BJ (cell line): ENCODE measurements at regions not wholly inside any gene's neighbourhood (a gene's known extent, or its start where the extent isn't known, plus 50 kb on each side); places are given as distances from the start of the nearest gene placed in this dataset.

Experiments
- CTCF ChIA-PET: fragments of 350-600 bp; formaldehyde crosslinking; extraction: SDS; loops from one replicate; lab custom pipeline; 2021; ENCODE audit warnings: antibody characterized with exemption, inconsistent platforms; lab: Yijun Ruan, JAX
- POLR2A ChIA-PET: fragments of 300-600 bp; sonication (Branson Sonifier 250); formaldehyde crosslinking; extraction: SDS; loops from one replicate; lab custom pipeline; 2021; ENCODE audit warnings: antibody characterized with exemption; lab: Charles Lee
- DNase-seq: peaks from one replicate; pipeline ENCODE4 v3.0.0-alpha.2; 2011; ENCODE audit warnings: low read depth
- H3K27me3 ChIP-seq: 2 replicates; pipeline ENCODE4 v1.6.0; 2011; ENCODE audit warnings: low read length; ENCODE audit not compliant: control insufficient read depth, insufficient read depth
- H3K36me3 ChIP-seq: 2 replicates; pipeline ENCODE4 v1.5.1; 2011; ENCODE audit warnings: low read length; ENCODE audit not compliant: control insufficient read depth, insufficient read depth
- H3K4me3 ChIP-seq: 2 replicates; pipeline ENCODE4 v1.5.1; 2011; ENCODE audit warnings: low read depth, mild to moderate bottlenecking, control low read depth, low read length
- TF ChIP-seq, protein P1 (sequence below): IDR thresholded peaks from 2 replicates; pipeline ENCODE4 v1.5.1; 2011; ENCODE audit warnings: low read depth, mild to moderate bottlenecking, control low read depth, inconsistent platforms, low read length, moderate library complexity; ENCODE audit not compliant: insufficient read depth

DNA sequence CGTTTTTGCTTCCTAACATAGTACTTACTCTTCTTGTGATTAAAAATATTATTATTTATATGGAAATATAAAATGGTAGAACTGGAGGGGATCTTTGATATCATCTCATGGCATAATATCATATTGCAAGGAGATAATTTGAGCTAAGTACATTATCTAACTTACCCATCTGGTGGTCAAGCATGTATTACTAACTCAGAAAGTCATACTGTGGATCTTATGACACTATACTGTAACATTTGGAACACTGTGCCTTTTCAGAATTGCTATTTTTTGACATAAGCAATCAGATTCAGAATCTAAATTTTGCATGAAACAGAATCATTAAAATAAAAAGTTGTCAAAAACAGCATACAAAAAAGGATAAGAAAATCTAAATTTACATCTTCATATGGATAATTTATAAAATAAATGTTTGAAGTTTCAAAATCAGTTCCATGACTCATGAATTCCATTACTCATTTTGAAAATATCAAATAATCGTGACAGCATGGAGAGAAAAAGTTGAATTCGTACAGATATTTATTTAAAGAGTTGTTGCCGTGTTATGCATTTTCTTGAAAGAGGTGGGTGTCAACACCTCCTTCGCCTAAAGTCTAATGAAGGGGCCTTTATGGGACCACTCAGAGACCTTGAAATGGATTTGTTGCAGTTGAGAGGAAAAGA lies 928.1 kb downstream of the PDHA2 start:
- ChIA-PET POLR2A (no interaction called here), CTCF (no interaction called here)
- H3K4me3 ChIP-seq: no peak overlapping the region
- TF ChIP-seq, protein P1, sequence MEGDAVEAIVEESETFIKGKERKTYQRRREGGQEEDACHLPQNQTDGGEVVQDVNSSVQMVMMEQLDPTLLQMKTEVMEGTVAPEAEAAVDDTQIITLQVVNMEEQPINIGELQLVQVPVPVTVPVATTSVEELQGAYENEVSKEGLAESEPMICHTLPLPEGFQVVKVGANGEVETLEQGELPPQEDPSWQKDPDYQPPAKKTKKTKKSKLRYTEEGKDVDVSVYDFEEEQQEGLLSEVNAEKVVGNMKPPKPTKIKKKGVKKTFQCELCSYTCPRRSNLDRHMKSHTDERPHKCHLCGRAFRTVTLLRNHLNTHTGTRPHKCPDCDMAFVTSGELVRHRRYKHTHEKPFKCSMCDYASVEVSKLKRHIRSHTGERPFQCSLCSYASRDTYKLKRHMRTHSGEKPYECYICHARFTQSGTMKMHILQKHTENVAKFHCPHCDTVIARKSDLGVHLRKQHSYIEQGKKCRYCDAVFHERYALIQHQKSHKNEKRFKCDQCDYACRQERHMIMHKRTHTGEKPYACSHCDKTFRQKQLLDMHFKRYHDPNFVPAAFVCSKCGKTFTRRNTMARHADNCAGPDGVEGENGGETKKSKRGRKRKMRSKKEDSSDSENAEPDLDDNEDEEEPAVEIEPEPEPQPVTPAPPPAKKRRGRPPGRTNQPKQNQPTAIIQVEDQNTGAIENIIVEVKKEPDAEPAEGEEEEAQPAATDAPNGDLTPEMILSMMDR: no peak
- no peak for DNase-seq
- H3K27me3 ChIP-seq: no peaks in the 10 kb centered on the region
- no peaks in the 10 kb centered on the region for H3K36me3 ChIP-seq

GRCh38 chr4:96775501-96775900 lies 935.6 kb downstream of the PDHA2 start:
- TF ChIP-seq, protein P1: no peak
- no peak for DNase-seq
- POLR2A ChIA-PET: no interaction called here
- H3K27me3 ChIP-seq: no peaks in the 10 kb centered on the region
- no peaks in the 10 kb centered on the region for H3K36me3 ChIP-seq
- no peak overlapping the region for H3K4me3 ChIP-seq
- CTCF ChIA-PET: interaction anchor here (0.5 kb wide), 1 partner anchor 16 kb away, joined by 3 read pairs; no protein-coding TSS in a partner anchor

GRCh38 chr4:96776920-96777527 lies 937.1 kb downstream of the PDHA2 start:
- no peaks in the 10 kb centered on the region for H3K27me3 ChIP-seq
- POLR2A ChIA-PET: no interaction called here
- no peak for DNase-seq
- H3K36me3 ChIP-seq: no peaks in the 10 kb centered on the region
- CTCF ChIA-PET: no interaction called here
- H3K4me3 ChIP-seq: no peak overlapping the region
- TF ChIP-seq, protein P1: no peak

DNA sequence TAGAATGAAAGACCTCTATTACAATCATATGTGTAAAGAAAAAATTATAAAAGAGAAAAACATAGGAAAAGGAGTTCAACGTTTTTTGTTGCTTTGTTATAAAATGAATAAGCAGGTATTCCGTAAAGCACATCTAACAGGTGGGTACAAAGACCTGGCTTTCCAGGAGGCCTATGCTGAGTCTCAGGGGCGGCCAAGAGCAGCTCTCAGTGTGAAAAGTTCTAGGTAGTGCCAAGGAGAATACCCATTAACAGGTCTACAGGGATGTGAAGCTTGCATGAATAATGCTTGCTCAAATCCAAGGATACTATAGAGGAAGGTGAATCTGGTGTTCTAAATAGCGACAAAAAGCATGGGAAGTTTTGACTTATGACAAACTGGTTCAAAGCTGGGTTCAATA lies 944.4 kb downstream of the PDHA2 start:
- no peak overlapping the region for H3K4me3 ChIP-seq
- H3K36me3 ChIP-seq: no peaks in the 10 kb centered on the region
- ChIA-PET CTCF (no interaction called here), POLR2A (no interaction called here)
- TF ChIP-seq, protein P1: no peak
- DNase-seq: no peak
- no peaks in the 10 kb centered on the region for H3K27me3 ChIP-seq

DNA sequence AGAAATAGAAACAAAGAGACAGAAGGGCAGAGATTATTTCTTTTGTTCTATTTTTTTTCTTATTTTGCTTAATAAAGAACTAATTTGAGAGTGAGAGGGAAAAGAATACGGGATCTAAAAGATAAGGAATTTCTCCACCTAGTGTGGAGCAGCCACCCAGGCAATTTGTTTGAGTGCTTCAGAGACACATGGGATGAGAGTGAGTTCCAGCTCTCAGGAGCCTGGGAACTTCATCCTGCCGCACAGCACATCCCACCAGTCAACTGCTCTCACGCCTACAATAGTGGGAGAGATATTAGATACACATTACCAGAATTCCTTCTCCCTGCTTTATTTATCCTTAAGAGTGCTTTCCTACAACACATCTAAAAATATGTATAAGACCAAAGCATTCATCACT lies 946.4 kb downstream of the PDHA2 start:
- TF ChIP-seq, protein P1: no peak
- Histone ChIP-seq H3K4me3 (no peak overlapping the region), H3K36me3 (no peaks in the 10 kb centered on the region), H3K27me3 (no peaks in the 10 kb centered on the region)
- CTCF ChIA-PET: no interaction called here
- DNase-seq: no peak
- POLR2A ChIA-PET: no interaction called here
